ENCODE measurements at regions not wholly inside any gene's neighbourhood (a gene's known extent, or its start where the extent isn't known, plus 50 kb on each side); places are given as distances from the start of the nearest gene placed in this dataset.

- TF ChIP-seq CTCF (IDR thresholded peaks at IDR 0.05) (no peak), POLR2A (IDR thresholded peaks at IDR 0.05) (no peak)
Observed at GRCh38 chr4:11842620-11843263, 414.0 kb upstream of the HS3ST1 start.
